ENCODE measurements at regions not wholly inside any gene's neighbourhood (a gene's known extent, or its start where the extent isn't known, plus 50 kb on each side); places are given as distances from the start of the nearest gene placed in this dataset.

- TF ChIP-seq GATA3 (IDR thresholded peaks at IDR 0.05; ENCODE audit: low read depth, low read length) = no peak
- peak; percentile 20; the same call in 1 of the 2 replicates for TF ChIP-seq GATA2 (IDR thresholded peaks at IDR 0.05; ENCODE audit: low read depth, low read length)
Measured at GRCh38 chr5:61827445-61827975, 478.5 kb upstream of the KIF2A start.

- TF ChIP-seq GATA3 (IDR thresholded peaks at IDR 0.05; ENCODE audit: low read depth, low read length) (no peak), GATA2 (IDR thresholded peaks at IDR 0.05; ENCODE audit: low read depth, low read length) (no peak)
Measured at GRCh38 chr5:61828856-61829255, 477.1 kb upstream of the KIF2A start.

- TF ChIP-seq GATA3 (IDR thresholded peaks at IDR 0.05; ENCODE audit: low read depth, low read length) = no peak
- no peak for TF ChIP-seq GATA2 (IDR thresholded peaks at IDR 0.05; ENCODE audit: low read depth, low read length)
Measured at GRCh38 chr5:61831736-61832135, 474.3 kb upstream of the KIF2A start.

GRCh38 chr5:61837788-61838187 is 468.2 kb upstream of the KIF2A start:
- no peak for TF ChIP-seq GATA2 (IDR thresholded peaks at IDR 0.05; ENCODE audit: low read depth, low read length)
- TF ChIP-seq GATA3 (IDR thresholded peaks at IDR 0.05; ENCODE audit: low read depth, low read length) = no peak

GRCh38 chr5:61840361-61840760 is 465.6 kb upstream of the KIF2A start:
- TF ChIP-seq GATA3 (IDR thresholded peaks at IDR 0.05; ENCODE audit: low read depth, low read length) = no peak
- TF ChIP-seq GATA2 (IDR thresholded peaks at IDR 0.05; ENCODE audit: low read depth, low read length) = no peak

GRCh38 chr5:61842840-61843239 is 463.2 kb upstream of the KIF2A start:
- TF ChIP-seq GATA3 (IDR thresholded peaks at IDR 0.05; ENCODE audit: low read depth, low read length) (no peak), GATA2 (IDR thresholded peaks at IDR 0.05; ENCODE audit: low read depth, low read length) (no peak)

- TF ChIP-seq GATA2 (IDR thresholded peaks at IDR 0.05; ENCODE audit: low read depth, low read length) = no peak
- no peak for TF ChIP-seq GATA3 (IDR thresholded peaks at IDR 0.05; ENCODE audit: low read depth, low read length)
Measured at GRCh38 chr5:61850696-61851095, 455.3 kb upstream of the KIF2A start.

GRCh38 chr5:61854531-61854930 is 451.5 kb upstream of the KIF2A start:
- no peak for TF ChIP-seq GATA2 (IDR thresholded peaks at IDR 0.05; ENCODE audit: low read depth, low read length)
- no peak for TF ChIP-seq GATA3 (IDR thresholded peaks at IDR 0.05; ENCODE audit: low read depth, low read length)

- TF ChIP-seq GATA3 (IDR thresholded peaks at IDR 0.05; ENCODE audit: low read depth, low read length) (no peak), GATA2 (IDR thresholded peaks at IDR 0.05; ENCODE audit: low read depth, low read length) (no peak)
Measured at GRCh38 chr5:61860978-61861377, 445.0 kb upstream of the KIF2A start.

GRCh38 chr5:61866930-61867329 is 439.1 kb upstream of the KIF2A start:
- no peak for TF ChIP-seq GATA3 (IDR thresholded peaks at IDR 0.05; ENCODE audit: low read depth, low read length)

- TF ChIP-seq GATA2 (IDR thresholded peaks at IDR 0.05; ENCODE audit: low read depth, low read length) (no peak), GATA3 (IDR thresholded peaks at IDR 0.05; ENCODE audit: low read depth, low read length) (no peak)
Measured at GRCh38 chr5:61869333-61869732, 436.7 kb upstream of the KIF2A start.

GRCh38 chr5:61878471-61878870 is 427.5 kb upstream of the KIF2A start:
- TF ChIP-seq GATA2 (IDR thresholded peaks at IDR 0.05; ENCODE audit: low read depth, low read length) (no peak), GATA3 (IDR thresholded peaks at IDR 0.05; ENCODE audit: low read depth, low read length) (no peak)

GRCh38 chr5:61881821-61882487 is 424.1 kb upstream of the KIF2A start:
- no peak for TF ChIP-seq GATA2 (IDR thresholded peaks at IDR 0.05; ENCODE audit: low read depth, low read length)
- TF ChIP-seq GATA3 (IDR thresholded peaks at IDR 0.05; ENCODE audit: low read depth, low read length) = no peak

GRCh38 chr5:61882901-61883500 is 423.0 kb upstream of the KIF2A start:
- TF ChIP-seq GATA3 (IDR thresholded peaks at IDR 0.05; ENCODE audit: low read depth, low read length) (no peak), GATA2 (IDR thresholded peaks at IDR 0.05; ENCODE audit: low read depth, low read length) (no peak)

GRCh38 chr5:61884252-61884855 is 421.7 kb upstream of the KIF2A start:
- TF ChIP-seq GATA2 (IDR thresholded peaks at IDR 0.05; ENCODE audit: low read depth, low read length) = peak; percentile 16; the same call in 1 of the 2 replicates
- no peak for TF ChIP-seq GATA3 (IDR thresholded peaks at IDR 0.05; ENCODE audit: low read depth, low read length)
